Skeletal muscle satellite cell (primary cell): ENCODE measurements at regions not wholly inside any gene's neighbourhood (a gene's known extent, or its start where the extent isn't known, plus 50 kb on each side); places are given as distances from the start of the nearest gene placed in this dataset.
"Not testable (repeated sequence)": the region's sequence is repeated elsewhere in the genome, so short reads cannot be mapped to it uniquely, and the experiment has no call there.

Experiments
- H3K27me3 ChIP-seq: 2 replicates; pipeline ENCODE4 v1.7.0; 2013; ENCODE audit warnings: low read length; ENCODE audit not compliant: control insufficient read depth, insufficient read depth
- H3K36me3 ChIP-seq: 2 replicates; pipeline ENCODE4 v1.7.0; 2013; ENCODE audit warnings: mild to moderate bottlenecking, control low read depth, low read length; ENCODE audit not compliant: insufficient read depth
- H3K4me1 ChIP-seq: 2 replicates; pipeline ENCODE4 v1.7.0; 2013; ENCODE audit warnings: low read length; ENCODE audit not compliant: control insufficient read depth, insufficient read depth
- H3K4me2 ChIP-seq: 2 replicates; pipeline ENCODE4 v1.7.0; 2013; ENCODE audit warnings: mild to moderate bottlenecking, low read length
- H3K4me3 ChIP-seq: 2 replicates; pipeline ENCODE4 v1.7.0; 2013; ENCODE audit warnings: low read length
- H3K9ac ChIP-seq: 2 replicates; pipeline ENCODE4 v1.7.0; 2013; ENCODE audit warnings: mild to moderate bottlenecking, low read depth, low read length, moderate library complexity
- H3K9me3 ChIP-seq: replicated peaks from 2 replicates; pipeline ENCODE4 v1.7.0; 2013; ENCODE audit warnings: mild to moderate bottlenecking, control low read depth, low read length

DNA sequence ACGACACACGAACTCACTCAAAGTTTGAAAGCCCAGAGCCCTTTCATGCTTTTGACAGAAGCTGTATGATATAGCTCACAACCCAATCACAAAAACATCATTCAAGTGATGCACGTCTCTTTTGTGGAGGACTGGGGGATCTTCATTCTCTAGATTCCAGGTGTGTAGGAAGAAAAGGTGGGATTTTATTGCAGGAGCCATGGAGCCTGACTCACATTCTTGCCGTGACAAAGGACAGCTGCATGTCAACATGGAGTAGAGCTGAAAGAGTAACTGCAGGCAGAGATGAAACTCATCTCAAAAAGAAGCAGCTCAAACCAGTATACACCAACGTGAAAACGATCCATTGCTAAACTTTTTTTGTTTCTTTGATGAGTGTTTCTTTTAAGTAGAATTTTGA, 50.9 kb upstream of the PDE1A start:
- Histone ChIP-seq H3K9me3 (no peaks in the 10 kb centered on the region), H3K4me3 (no peak overlapping the region), H3K27me3 (no peaks in the 10 kb centered on the region), H3K4me2 (no peak overlapping the region), H3K36me3 (no peaks in the 10 kb centered on the region), H3K9ac (no peak overlapping the region), H3K4me1 (no peaks in the 10 kb centered on the region)

- Histone ChIP-seq H3K9me3 (no peaks in the 10 kb centered on the region), H3K4me2 (no peak overlapping the region), H3K4me1 (no peaks in the 10 kb centered on the region), H3K4me3 (no peak overlapping the region), H3K36me3 (no peaks in the 10 kb centered on the region), H3K9ac (no peak overlapping the region), H3K27me3 (no peaks in the 10 kb centered on the region)
These were observed 54.8 kb upstream of the PDE1A start for GRCh38 chr2:182481676-182482075.

- no peak overlapping the region for H3K9ac ChIP-seq
- H3K4me3 ChIP-seq: no peak overlapping the region
- no peaks in the 10 kb centered on the region for H3K27me3 ChIP-seq
These were observed 55.7 kb upstream of the PDE1A start for GRCh38 chr2:182482511-182482910.

DNA sequence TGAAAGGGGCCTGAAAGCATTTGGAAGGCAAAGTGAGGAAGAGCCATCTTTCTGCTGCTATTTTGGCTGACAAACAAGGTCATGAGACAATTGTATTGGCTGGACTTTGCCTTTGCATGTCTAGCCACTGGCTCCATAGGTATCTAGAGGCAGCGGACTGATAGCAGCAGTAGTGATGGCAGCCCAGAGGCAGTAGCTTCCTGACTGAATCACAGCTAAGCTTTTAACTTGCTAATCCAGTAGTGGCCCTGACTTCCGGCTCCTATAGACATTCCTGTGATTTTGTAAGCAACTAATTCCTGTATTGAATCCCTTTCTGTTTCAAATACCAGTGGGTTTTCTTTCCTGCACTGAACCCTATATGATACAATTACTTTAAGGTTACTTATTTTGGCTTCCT, 69.8 kb upstream of the PDE1A start:
- Histone ChIP-seq H3K27me3 (no peaks in the 10 kb centered on the region), H3K4me3 (no peak overlapping the region), H3K9me3 (no peaks in the 10 kb centered on the region), H3K4me1 (no peaks in the 10 kb centered on the region), H3K36me3 (no peaks in the 10 kb centered on the region), H3K4me2 (no peak overlapping the region), H3K9ac (no peak overlapping the region)

More at GRCh38 chr2:182482511-182482910, 55.7 kb upstream of the PDE1A start:
- Histone ChIP-seq H3K4me1 (no peaks in the 10 kb centered on the region), H3K9me3 (no peaks in the 10 kb centered on the region), H3K36me3 (no peaks in the 10 kb centered on the region), H3K4me2 (no peak overlapping the region)

DNA sequence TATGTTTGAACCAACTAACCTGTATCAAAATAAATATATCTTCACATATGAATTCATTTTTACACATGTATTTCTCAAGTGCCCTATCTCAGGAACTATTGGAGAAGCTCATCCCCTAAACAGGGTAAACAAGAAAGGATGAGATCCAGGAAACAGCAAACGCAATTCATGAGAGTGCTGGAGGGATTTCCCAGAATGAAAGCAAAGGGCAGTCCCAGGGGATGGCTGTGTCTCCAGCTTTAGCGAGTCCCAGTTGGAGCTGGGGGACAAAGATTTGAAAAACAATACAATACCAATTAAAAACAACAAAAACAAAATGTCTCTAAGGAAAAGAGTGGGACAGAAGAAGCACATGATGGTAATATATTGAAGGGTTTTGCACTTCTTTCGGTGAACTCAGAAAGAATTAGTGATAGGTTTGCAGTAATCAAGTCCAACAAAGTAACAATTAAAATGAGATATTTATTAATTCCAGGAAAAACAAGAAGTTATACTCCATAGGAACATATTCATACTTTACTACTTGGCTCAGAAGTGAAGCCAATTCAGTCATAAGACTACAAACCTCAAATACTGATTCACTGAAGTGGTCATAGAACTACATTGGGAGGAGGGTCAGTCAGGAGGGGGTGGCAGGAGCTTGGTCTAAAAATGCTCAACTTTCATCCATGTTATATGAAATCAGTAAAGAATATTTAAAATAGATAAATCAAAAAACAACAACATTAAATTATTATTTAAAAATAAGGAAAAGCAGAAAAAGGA, 73.1 kb upstream of the PDE1A start:
- H3K9ac ChIP-seq: no peak overlapping the region

DNA sequence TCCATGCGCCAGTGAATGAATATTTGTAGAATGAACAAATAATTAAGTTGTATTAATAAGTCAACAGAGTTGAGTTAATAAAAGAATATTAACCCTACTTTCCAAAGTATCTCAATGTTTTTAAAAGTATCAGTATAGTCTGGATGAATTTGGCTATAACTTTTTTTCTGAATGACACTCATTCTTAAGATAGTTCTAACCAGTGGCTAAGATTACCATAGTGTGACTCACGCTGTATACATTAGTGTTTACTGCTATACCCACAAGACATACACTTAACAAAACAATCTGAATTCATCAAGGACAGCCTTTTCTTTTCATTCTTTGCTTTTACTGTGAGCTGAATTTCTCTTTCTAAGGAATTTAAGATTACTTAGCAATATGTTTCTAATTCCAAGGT, 77.0 kb upstream of the PDE1A start:
- Histone ChIP-seq H3K27me3 (no peaks in the 10 kb centered on the region), H3K4me3 (no peak overlapping the region), H3K4me1 (peaks cover 26% of the 10 kb centered on the region), H3K9me3 (no peaks in the 10 kb centered on the region), H3K9ac (no peak overlapping the region), H3K4me2 (peak overlapping the region; percentile 13), H3K36me3 (no peaks in the 10 kb centered on the region)

More for the DNA sequence above, 73.1 kb upstream of the PDE1A start:
- no peaks in the 10 kb centered on the region for H3K27me3 ChIP-seq
- peaks cover 15% of the 10 kb centered on the region for H3K4me1 ChIP-seq
- no peaks in the 10 kb centered on the region for H3K9me3 ChIP-seq
- H3K4me2 ChIP-seq: no peak overlapping the region
- no peaks in the 10 kb centered on the region for H3K36me3 ChIP-seq
- no peak overlapping the region for H3K4me3 ChIP-seq

- H3K9ac ChIP-seq: no peak overlapping the region
- no peaks in the 10 kb centered on the region for H3K36me3 ChIP-seq
- H3K27me3 ChIP-seq: no peaks in the 10 kb centered on the region
- peaks cover 26% of the 10 kb centered on the region for H3K4me1 ChIP-seq
- no peak overlapping the region for H3K4me3 ChIP-seq
- H3K4me2 ChIP-seq: no peak overlapping the region
- H3K9me3 ChIP-seq: no peaks in the 10 kb centered on the region
These were observed 78.1 kb upstream of the PDE1A start for GRCh38 chr2:182504903-182505302.

DNA sequence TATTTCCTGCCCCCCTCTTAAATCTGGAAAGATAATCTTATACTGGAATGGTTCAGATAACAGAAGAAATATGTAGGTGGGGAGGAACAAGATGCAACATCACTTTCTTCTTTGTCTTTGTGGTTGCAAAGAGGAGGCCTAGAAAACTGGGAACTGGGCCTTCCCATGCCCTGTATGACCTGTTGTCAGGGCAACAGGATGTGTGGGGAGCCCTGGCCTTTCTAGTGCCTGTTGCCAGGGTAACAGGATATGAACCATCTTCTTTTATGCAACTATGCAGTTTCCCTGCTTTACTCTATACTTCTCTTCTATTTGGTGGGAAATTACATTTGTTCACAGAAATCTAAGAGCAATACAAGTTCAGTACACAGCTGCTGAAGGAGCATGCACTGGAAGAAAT, 79.8 kb upstream of the PDE1A start:
- no peaks in the 10 kb centered on the region for H3K9me3 ChIP-seq
- no peaks in the 10 kb centered on the region for H3K27me3 ChIP-seq
- no peaks in the 10 kb centered on the region for H3K36me3 ChIP-seq
- H3K4me1 ChIP-seq: peaks cover 26% of the 10 kb centered on the region
- no peak overlapping the region for H3K4me2 ChIP-seq
- H3K4me3 ChIP-seq: no peak overlapping the region
- no peak overlapping the region for H3K9ac ChIP-seq

DNA sequence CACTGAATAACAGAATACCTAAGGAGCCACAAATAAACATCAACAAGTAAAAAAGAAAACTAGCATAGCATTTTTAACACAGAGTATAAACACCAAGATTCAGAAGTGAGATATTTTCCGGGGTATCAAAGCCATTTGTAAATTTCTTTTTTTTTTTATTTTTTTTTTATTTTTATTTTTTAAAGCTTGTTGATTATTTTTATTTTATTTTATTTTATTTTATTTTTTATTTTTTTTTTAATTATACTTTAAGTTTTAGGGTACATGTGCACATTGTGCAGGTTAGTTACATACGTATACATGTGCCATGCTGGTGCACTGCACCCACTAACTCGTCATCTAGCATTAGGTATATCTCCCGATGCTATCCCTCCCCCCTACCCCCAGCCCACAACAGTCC, 81.7 kb upstream of the PDE1A start:
- not testable (repeated sequence) for H3K36me3 ChIP-seq, H3K27me3 ChIP-seq, H3K9me3 ChIP-seq, H3K9ac ChIP-seq, H3K4me3 ChIP-seq, H3K4me2 ChIP-seq
- H3K4me1 ChIP-seq: peaks cover 23% of the 10 kb centered on the region

- Histone ChIP-seq H3K36me3 (no peaks in the 10 kb centered on the region), H3K9ac (no peak overlapping the region), H3K27me3 (no peaks in the 10 kb centered on the region), H3K9me3 (no peaks in the 10 kb centered on the region), H3K4me2 (no peak overlapping the region), H3K4me1 (peaks cover 17% of the 10 kb centered on the region), H3K4me3 (no peak overlapping the region)
These were observed 82.4 kb upstream of the PDE1A start for GRCh38 chr2:182509216-182509615.

GRCh38 chr2:182521453-182522404, 94.9 kb upstream of the PDE1A start:
- peaks cover 16% of the 10 kb centered on the region for H3K4me1 ChIP-seq
- no peak overlapping the region for H3K9ac ChIP-seq
- H3K4me3 ChIP-seq: no peak overlapping the region

More at GRCh38 chr2:182521453-182522404, 94.9 kb upstream of the PDE1A start:
- H3K36me3 ChIP-seq: no peaks in the 10 kb centered on the region
- H3K9me3 ChIP-seq: no peaks in the 10 kb centered on the region
- H3K4me2 ChIP-seq: no peak overlapping the region
- no peaks in the 10 kb centered on the region for H3K27me3 ChIP-seq
